Mesendoderm (in vitro differentiated cells): ENCODE measurements at regions not wholly inside any gene's neighbourhood (a gene's known extent, or its start where the extent isn't known, plus 50 kb on each side); places are given as distances from the start of the nearest gene placed in this dataset.

ENCODE experiments used
- DNase-seq: peaks from one replicate; pipeline ENCODE4 v3.0.0; 2013
- H2AK5ac ChIP-seq: 2 replicates; pipeline ENCODE4 v1.6.1; 2013; ENCODE audit warnings: low read length, inconsistent platforms
- H2BK120ac ChIP-seq: 2 replicates; pipeline ENCODE4 v1.6.1; 2013; ENCODE audit warnings: low read depth, mild to moderate bottlenecking, low read length, moderate library complexity, mixed read lengths
- H2BK15ac ChIP-seq: replicated peaks from 2 replicates; pipeline ENCODE4 v1.6.1; 2013; ENCODE audit warnings: low read depth, mild to moderate bottlenecking, moderate library complexity
- H2BK5ac ChIP-seq: 2 replicates; pipeline ENCODE4 v1.6.1; 2013; ENCODE audit warnings: low read length, inconsistent platforms
- H3K18ac ChIP-seq: 2 replicates; pipeline ENCODE4 v1.6.1; 2013; ENCODE audit warnings: mild to moderate bottlenecking, low read length, mixed read lengths
- H3K23ac ChIP-seq: one replicate; pipeline ENCODE4 v1.6.1; 2013; ENCODE audit warnings: low read length
- H3K27ac ChIP-seq: 2 replicates; pipeline ENCODE4 v1.5.1; 2013; ENCODE audit warnings: low read depth, mild to moderate bottlenecking, inconsistent platforms, low read length, moderate library complexity
- H3K27me3 ChIP-seq: 2 replicates; pipeline ENCODE4 v1.6.1; 2013; ENCODE audit warnings: low read length, control low read depth, mild to moderate bottlenecking, inconsistent platforms; ENCODE audit not compliant: insufficient read depth, poor library complexity
- H3K36me3 ChIP-seq: 2 replicates; pipeline ENCODE4 v1.6.1; 2013; ENCODE audit warnings: low read length, inconsistent platforms; ENCODE audit not compliant: control insufficient read depth, insufficient read depth
- H3K4ac ChIP-seq: one replicate; pipeline ENCODE4 v1.6.1; 2013; ENCODE audit warnings: low read depth, mild to moderate bottlenecking, low read length, moderate library complexity
- H3K4me1 ChIP-seq: 2 replicates; pipeline ENCODE4 v1.6.1; 2013; ENCODE audit warnings: low read depth, low read length, inconsistent platforms; ENCODE audit not compliant: control insufficient read depth
- H3K4me2 ChIP-seq: 2 replicates; pipeline ENCODE4 v1.6.1; 2013; ENCODE audit warnings: low read length
- H3K4me3 ChIP-seq: 2 replicates; pipeline ENCODE4 v1.5.1; 2013; ENCODE audit warnings: mild to moderate bottlenecking, low read length
- H3K56ac ChIP-seq: one replicate; pipeline ENCODE4 v1.6.1; 2013; ENCODE audit warnings: low read length
- H3K79me1 ChIP-seq: 2 replicates; pipeline ENCODE4 v1.6.1; 2013; ENCODE audit warnings: low read length, inconsistent platforms
- H3K79me2 ChIP-seq: 2 replicates; pipeline ENCODE4 v1.6.1; 2013; ENCODE audit warnings: mild to moderate bottlenecking, low read length; ENCODE audit not compliant: control insufficient read depth, insufficient read depth
- H3K9ac ChIP-seq: 2 replicates; pipeline ENCODE4 v1.6.1; 2013; ENCODE audit warnings: low read length, inconsistent platforms
- H4K5ac ChIP-seq: one replicate; pipeline ENCODE4 v1.6.1; 2013; ENCODE audit warnings: low read length
- H4K8ac ChIP-seq: one replicate; pipeline ENCODE4 v1.6.1; 2013; ENCODE audit warnings: low read depth, mild to moderate bottlenecking, control low read depth, low read length, moderate library complexity
- WGBS: extraction: QIAGEN DNeasy Blood & Tissue Kit; methylation state at CpG from one replicate; pipeline ENCODE4 v1.1.7; 2013; ENCODE audit warnings: low lambda C conversion rate, missing lambda C conversion rate; ENCODE audit not compliant: insufficient coverage; ENCODE audit errors: extremely low coverage; 5-methylcytosine and 5-hydroxymethylcytosine counted together

GRCh38 chr10:33863352-33863751 lies 528.9 kb upstream of the NRP1 start:
- no CpG with 5 or more reads among the region's 3 CpGs for WGBS
- no peak for DNase-seq
- no peaks in the 10 kb centered on the region for H3K36me3 ChIP-seq

GRCh38 chr10:33862536-33863105 lies 528.2 kb upstream of the NRP1 start:
- Histone ChIP-seq H2BK120ac (no peak overlapping the region), H3K36me3 (no peaks in the 10 kb centered on the region), H3K79me1 (no peaks in the 10 kb centered on the region), H4K5ac (no peak overlapping the region), H2AK5ac (no peak overlapping the region), H2BK15ac (no peak overlapping the region), H3K4me3 (no peak overlapping the region), H4K8ac (no peak overlapping the region), H3K18ac (no peak overlapping the region), H2BK5ac (no peak overlapping the region), H3K4me2 (no peak overlapping the region), H3K4ac (no peak overlapping the region), H3K27ac (no peak overlapping the region), H3K56ac (no peak overlapping the region), H3K27me3 (no peaks in the 10 kb centered on the region), H3K4me1 (peaks cover 2% of the 10 kb centered on the region), H3K79me2 (no peaks in the 10 kb centered on the region), H3K23ac (no peak overlapping the region), H3K9ac (no peak overlapping the region)
- DNase-seq, result no peak
- WGBS, result no CpG with 5 or more reads among the region's 12 CpGs

More at GRCh38 chr10:33863352-33863751, 528.9 kb upstream of the NRP1 start:
- Histone ChIP-seq H3K4me1 (peaks cover 2% of the 10 kb centered on the region), H3K79me1 (no peaks in the 10 kb centered on the region), H2BK15ac (no peak overlapping the region), H2BK5ac (no peak overlapping the region), H4K8ac (no peak overlapping the region), H3K18ac (no peak overlapping the region), H3K23ac (no peak overlapping the region), H3K4me2 (no peak overlapping the region), H3K79me2 (no peaks in the 10 kb centered on the region), H3K56ac (no peak overlapping the region), H3K4me3 (no peak overlapping the region), H2AK5ac (no peak overlapping the region), H3K27ac (no peak overlapping the region), H4K5ac (no peak overlapping the region), H2BK120ac (no peak overlapping the region), H3K9ac (no peak overlapping the region), H3K4ac (no peak overlapping the region), H3K27me3 (no peaks in the 10 kb centered on the region)

- H3K4me2 ChIP-seq, result no peak overlapping the region
- H3K27ac ChIP-seq, result no peak overlapping the region
- H3K9ac ChIP-seq, result no peak overlapping the region
- H2BK5ac ChIP-seq, result no peak overlapping the region
- no peaks in the 10 kb centered on the region for H3K79me2 ChIP-seq
- H4K8ac ChIP-seq, result no peak overlapping the region
- H3K4ac ChIP-seq, result no peak overlapping the region
- WGBS, result no CpG with 5 or more reads among the region's 3 CpGs
- H2AK5ac ChIP-seq, result no peak overlapping the region
- peaks cover 2% of the 10 kb centered on the region for H3K4me1 ChIP-seq
- no peak overlapping the region for H3K56ac ChIP-seq
- no peaks in the 10 kb centered on the region for H3K27me3 ChIP-seq
- H4K5ac ChIP-seq, result no peak overlapping the region
- H3K23ac ChIP-seq, result no peak overlapping the region
- H3K79me1 ChIP-seq, result no peaks in the 10 kb centered on the region
- no peak for DNase-seq
- no peak overlapping the region for H3K18ac ChIP-seq
- H3K36me3 ChIP-seq, result no peaks in the 10 kb centered on the region
- H2BK15ac ChIP-seq, result no peak overlapping the region
- no peak overlapping the region for H3K4me3 ChIP-seq
- H2BK120ac ChIP-seq, result no peak overlapping the region
Measured at GRCh38 chr10:33861833-33862232, 527.4 kb upstream of the NRP1 start.

- no peak overlapping the region for H3K56ac ChIP-seq
- H4K5ac ChIP-seq, result no peak overlapping the region
- no peak overlapping the region for H3K4me2 ChIP-seq
- H3K4me3 ChIP-seq, result no peak overlapping the region
- H3K27me3 ChIP-seq, result no peaks in the 10 kb centered on the region
- H2BK5ac ChIP-seq, result no peak overlapping the region
- H3K79me2 ChIP-seq, result no peaks in the 10 kb centered on the region
- H3K79me1 ChIP-seq, result no peaks in the 10 kb centered on the region
- no peak overlapping the region for H3K9ac ChIP-seq
- no peaks in the 10 kb centered on the region for H3K36me3 ChIP-seq
- no CpG with 5 or more reads among the region's 7 CpGs for WGBS
- no peak overlapping the region for H3K4ac ChIP-seq
- no peak overlapping the region for H2BK15ac ChIP-seq
- H3K18ac ChIP-seq, result no peak overlapping the region
- no peak overlapping the region for H3K27ac ChIP-seq
- no peak for DNase-seq
- no peak overlapping the region for H2AK5ac ChIP-seq
- H3K23ac ChIP-seq, result no peak overlapping the region
- H4K8ac ChIP-seq, result no peak overlapping the region
- H2BK120ac ChIP-seq, result no peak overlapping the region
- H3K4me1 ChIP-seq, result peaks cover 2% of the 10 kb centered on the region
Measured at GRCh38 chr10:33861016-33861704, 526.7 kb upstream of the NRP1 start.

GRCh38 chr10:33860552-33860951 lies 526.1 kb upstream of the NRP1 start:
- H3K36me3 ChIP-seq, result no peaks in the 10 kb centered on the region
- H3K27me3 ChIP-seq, result no peaks in the 10 kb centered on the region
- H2BK5ac ChIP-seq, result no peak overlapping the region
- no peak overlapping the region for H3K23ac ChIP-seq
- no peaks in the 10 kb centered on the region for H3K79me1 ChIP-seq
- H3K4me3 ChIP-seq, result no peak overlapping the region
- H3K9ac ChIP-seq, result no peak overlapping the region
- H3K79me2 ChIP-seq, result no peaks in the 10 kb centered on the region
- peaks cover 2% of the 10 kb centered on the region for H3K4me1 ChIP-seq
- H3K27ac ChIP-seq, result no peak overlapping the region
- no peak overlapping the region for H2BK15ac ChIP-seq
- DNase-seq, result no peak
- H4K5ac ChIP-seq, result no peak overlapping the region
- no peak overlapping the region for H3K4ac ChIP-seq
- no peak overlapping the region for H2BK120ac ChIP-seq
- no CpG with 5 or more reads among the region's 3 CpGs for WGBS
- H2AK5ac ChIP-seq, result no peak overlapping the region
- H3K56ac ChIP-seq, result no peak overlapping the region
- H3K4me2 ChIP-seq, result no peak overlapping the region
- no peak overlapping the region for H4K8ac ChIP-seq
- H3K18ac ChIP-seq, result no peak overlapping the region
